Mammary epithelial cell (primary cell): ENCODE measurements at regions not wholly inside any gene's neighbourhood (a gene's known extent, or its start where the extent isn't known, plus 50 kb on each side); places are given as distances from the start of the nearest gene placed in this dataset.

Source experiments
- EZH2 ChIP-seq: IDR thresholded peaks from 2 replicates; pipeline ENCODE4 v1.6.1; 2012; ENCODE audit warnings: low read length, inconsistent platforms, borderline replicate concordance
- TF ChIP-seq, protein P1 (sequence below), 2 donors: IDR thresholded peaks in 1 of 2; conservative IDR thresholded peaks in 1 of 2; 2 replicates each; pipeline ENCODE4 v1.5.1; 2011 to 2012; ENCODE audit warnings: inconsistent platforms in 2 of 2, low read length in 2 of 2, mild to moderate bottlenecking in 2 of 2, control low read depth in 1 of 2, low read depth in 1 of 2; ENCODE audit not compliant: insufficient read depth in 1 of 2; ENCODE audit errors: extremely low read depth in 1 of 2

GRCh38 chr9:86642721-86643120 is 288.5 kb upstream of the TUT7 start:
- TF ChIP-seq, protein P1, sequence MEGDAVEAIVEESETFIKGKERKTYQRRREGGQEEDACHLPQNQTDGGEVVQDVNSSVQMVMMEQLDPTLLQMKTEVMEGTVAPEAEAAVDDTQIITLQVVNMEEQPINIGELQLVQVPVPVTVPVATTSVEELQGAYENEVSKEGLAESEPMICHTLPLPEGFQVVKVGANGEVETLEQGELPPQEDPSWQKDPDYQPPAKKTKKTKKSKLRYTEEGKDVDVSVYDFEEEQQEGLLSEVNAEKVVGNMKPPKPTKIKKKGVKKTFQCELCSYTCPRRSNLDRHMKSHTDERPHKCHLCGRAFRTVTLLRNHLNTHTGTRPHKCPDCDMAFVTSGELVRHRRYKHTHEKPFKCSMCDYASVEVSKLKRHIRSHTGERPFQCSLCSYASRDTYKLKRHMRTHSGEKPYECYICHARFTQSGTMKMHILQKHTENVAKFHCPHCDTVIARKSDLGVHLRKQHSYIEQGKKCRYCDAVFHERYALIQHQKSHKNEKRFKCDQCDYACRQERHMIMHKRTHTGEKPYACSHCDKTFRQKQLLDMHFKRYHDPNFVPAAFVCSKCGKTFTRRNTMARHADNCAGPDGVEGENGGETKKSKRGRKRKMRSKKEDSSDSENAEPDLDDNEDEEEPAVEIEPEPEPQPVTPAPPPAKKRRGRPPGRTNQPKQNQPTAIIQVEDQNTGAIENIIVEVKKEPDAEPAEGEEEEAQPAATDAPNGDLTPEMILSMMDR (conservative IDR thresholded peaks at IDR 0.05 in 1 of 2, IDR thresholded peaks at IDR 0.05 in 1 of 2; ENCODE audit: extremely low read depth in 1 of 2, insufficient read depth in 1 of 2, low read depth in 1 of 2, low read length in 2 of 2): no peak
- TF ChIP-seq EZH2: no peak
